GM12878 (cell line): ENCODE measurements at regions not wholly inside any gene's neighbourhood (a gene's known extent, or its start where the extent isn't known, plus 50 kb on each side); places are given as distances from the start of the nearest gene placed in this dataset.

Experiments
- ATF7 ChIP-seq: fragments of 450-650 bp; IDR thresholded peaks from 2 replicates; pipeline ENCODE4 v1.6.1; 2016; ENCODE audit warnings: low read depth, mild to moderate bottlenecking
- CTCF ChIP-seq, 3 experiments: IDR thresholded peaks in 2 of 3; conservative IDR thresholded peaks in 1 of 3; 2 replicates each; pipeline ENCODE4 v1.5.1; 2011; ENCODE audit warnings: low read depth in 3 of 3, low read length in 3 of 3, mild to moderate bottlenecking in 3 of 3, control low read depth in 2 of 3, moderate library complexity in 2 of 3, inconsistent platforms in 1 of 3, mixed read lengths in 1 of 3; ENCODE audit not compliant: control insufficient read depth in 2 of 3, insufficient read depth in 1 of 3; ENCODE audit errors: extremely low read depth in 1 of 3
- EP300 ChIP-seq, 2 experiments: fragments of 150-350 bp in 1 of 2; IDR thresholded peaks; 2 replicates each; pipeline ENCODE4 v1.6.1; 2011 to 2012; ENCODE audit warnings: low read depth in 2 of 2, low read length in 2 of 2, borderline replicate concordance in 1 of 2, improper control_type of control experiment in 1 of 2, inconsistent platforms in 1 of 2; ENCODE audit not compliant: control insufficient read depth in 1 of 2
- EZH2 ChIP-seq: IDR thresholded peaks from 2 replicates; pipeline ENCODE4 v1.6.1; 2012; ENCODE audit warnings: low read depth, mild to moderate bottlenecking, control low read depth, inconsistent platforms, low read length, borderline replicate concordance; ENCODE audit not compliant: control insufficient read depth
- POLR2A ChIP-seq: IDR thresholded peaks from 2 replicates; pipeline ENCODE4 v1.6.1; 2011; ENCODE audit warnings: low read depth, mild to moderate bottlenecking, low read length
- POLR2AphosphoS5 ChIP-seq: IDR thresholded peaks from 2 replicates; pipeline ENCODE4 v1.6.1; 2011; ENCODE audit warnings: mild to moderate bottlenecking, low read length, inconsistent platforms
- TCF12 ChIP-seq: IDR thresholded peaks from 2 replicates; pipeline ENCODE4 v1.6.1; 2011; ENCODE audit warnings: low read depth, mild to moderate bottlenecking, low read length
- ZNF24 ChIP-seq: fragments of 450-650 bp; IDR thresholded peaks from 2 replicates; pipeline ENCODE4 v1.6.1; 2017; ENCODE audit warnings: antibody characterized with exemption, mild to moderate bottlenecking

GRCh38 chr21:23475281-23476219 is 2131.7 kb downstream of the MRPL39 start:
- TF ChIP-seq TCF12: no peak
- TF ChIP-seq ZNF24: no peak
- TF ChIP-seq EZH2: no peak
- no peak for TF ChIP-seq POLR2AphosphoS5
- TF ChIP-seq POLR2A: no peak
- no peak for TF ChIP-seq EP300 (IDR thresholded peaks at IDR 0.05; ENCODE audit: borderline replicate concordance in 1 of 2, control insufficient read depth in 1 of 2, low read depth in 2 of 2, low read length in 2 of 2)
- no peak for TF ChIP-seq CTCF (IDR thresholded peaks at IDR 0.05 in 2 of 3, conservative IDR thresholded peaks at IDR 0.05 in 1 of 3; ENCODE audit: control insufficient read depth in 2 of 3, extremely low read depth in 1 of 3, insufficient read depth in 1 of 3, low read depth in 3 of 3, low read length in 3 of 3)
- no peak for TF ChIP-seq ATF7
